Kidney epithelial cell (primary cell): ENCODE measurements at regions not wholly inside any gene's neighbourhood (a gene's known extent, or its start where the extent isn't known, plus 50 kb on each side); places are given as distances from the start of the nearest gene placed in this dataset.

Experiments
- DNase-seq: peaks from one replicate; pipeline ENCODE4 v3.0.0-alpha.2; 2010; ENCODE audit warnings: low read depth
- H3K27me3 ChIP-seq: 2 replicates; pipeline ENCODE4 v1.6.0; 2011; ENCODE audit warnings: low read length; ENCODE audit not compliant: control insufficient read depth, insufficient read depth
- H3K36me3 ChIP-seq: 2 replicates; pipeline ENCODE4 v1.5.1; 2011; ENCODE audit warnings: low read length; ENCODE audit not compliant: control insufficient read depth, insufficient read depth
- H3K4me3 ChIP-seq: 2 replicates; pipeline ENCODE4 v1.5.1; 2011; ENCODE audit warnings: low read depth, mild to moderate bottlenecking, control low read depth, low read length
- CTCF ChIP-seq: IDR thresholded peaks from 2 replicates; pipeline ENCODE4 v1.5.1; 2011; ENCODE audit warnings: mild to moderate bottlenecking, moderate library complexity, low read length, control low read depth, inconsistent platforms; ENCODE audit not compliant: insufficient read depth, poor library complexity, severe bottlenecking

DNA sequence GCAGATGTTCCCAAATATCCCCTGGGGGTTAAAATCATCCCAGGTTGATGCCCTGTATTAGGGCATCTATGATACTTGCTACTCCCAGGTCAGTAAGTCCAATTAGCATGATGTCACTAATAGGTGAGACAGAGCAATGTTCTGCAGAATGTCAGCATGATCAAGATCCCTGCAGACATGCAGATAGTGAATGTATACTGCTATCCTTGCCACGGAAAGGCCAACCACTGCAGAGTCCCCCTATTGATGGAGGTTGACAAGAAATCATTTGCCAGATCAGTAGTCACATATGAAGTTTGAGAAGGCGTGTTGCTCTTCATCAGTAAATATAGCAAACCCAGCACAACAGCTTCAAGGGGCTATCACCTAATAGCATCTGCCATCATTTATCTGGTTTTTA, 97.4 kb downstream of the SETD4 start:
- DNase-seq = no peak
- Histone ChIP-seq H3K4me3 (no peak overlapping the region), H3K36me3 (no peaks in the 10 kb centered on the region), H3K27me3 (peaks cover 2% of the 10 kb centered on the region)
- no peak for TF ChIP-seq CTCF

- no peak for TF ChIP-seq CTCF
- peaks cover 2% of the 10 kb centered on the region for H3K27me3 ChIP-seq
- H3K4me3 ChIP-seq = no peak overlapping the region
- DNase-seq = no peak
- H3K36me3 ChIP-seq = no peaks in the 10 kb centered on the region
These were observed 106.3 kb downstream of the SETD4 start for GRCh38 chr21:35954066-35954465.

GRCh38 chr21:35953597-35953996, 106.7 kb downstream of the SETD4 start:
- Histone ChIP-seq H3K4me3 (no peak overlapping the region), H3K36me3 (no peaks in the 10 kb centered on the region), H3K27me3 (peaks cover 2% of the 10 kb centered on the region)
- no peak for TF ChIP-seq CTCF
- DNase-seq = no peak

DNA sequence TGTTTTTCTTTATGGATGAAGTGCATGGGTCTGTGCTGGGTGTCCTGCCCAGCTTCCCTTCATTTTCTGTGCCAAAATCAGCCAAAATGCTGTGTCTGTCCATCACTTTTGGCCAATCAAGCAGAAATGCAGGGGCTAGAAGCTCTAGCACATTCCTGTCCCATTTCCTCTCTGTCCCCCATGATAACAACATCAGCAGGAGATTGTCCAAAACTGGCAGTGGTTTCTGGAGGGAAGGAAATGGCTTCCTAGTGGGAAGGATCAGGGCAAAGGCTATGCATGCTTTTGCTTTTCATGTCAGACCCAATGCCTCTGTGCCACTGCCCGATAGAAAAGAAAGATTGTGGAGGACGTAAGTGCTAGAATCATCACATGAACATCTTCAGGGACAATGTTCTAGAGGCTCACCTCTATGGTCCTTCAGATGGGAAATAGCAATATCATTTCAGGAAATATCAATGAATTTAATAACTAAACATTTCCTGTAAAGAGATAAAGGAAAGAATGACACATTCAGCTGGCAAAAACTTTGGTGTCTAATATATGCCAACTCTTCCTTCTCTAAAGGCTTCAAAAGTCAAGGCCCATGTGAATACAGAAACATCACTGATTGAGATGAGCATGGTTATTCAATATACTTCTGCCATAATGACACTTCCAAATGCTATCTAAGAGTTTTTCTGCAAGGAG, 107.5 kb downstream of the SETD4 start:
- Histone ChIP-seq H3K27me3 (peaks cover 2% of the 10 kb centered on the region), H3K36me3 (no peaks in the 10 kb centered on the region), H3K4me3 (no peak overlapping the region)
- DNase-seq = no peak
- TF ChIP-seq CTCF = no peak

GRCh38 chr21:35948982-35949381, 111.3 kb downstream of the SETD4 start:
- no peak for DNase-seq
- H3K36me3 ChIP-seq = no peaks in the 10 kb centered on the region
- no peaks in the 10 kb centered on the region for H3K27me3 ChIP-seq
- H3K4me3 ChIP-seq = no peak overlapping the region
- no peak for TF ChIP-seq CTCF

GRCh38 chr21:35945089-35945671, 115.1 kb downstream of the SETD4 start:
- no peaks in the 10 kb centered on the region for H3K27me3 ChIP-seq
- TF ChIP-seq CTCF = no peak
- no peaks in the 10 kb centered on the region for H3K36me3 ChIP-seq
- H3K4me3 ChIP-seq = no peak overlapping the region
- DNase-seq = no peak
